ENCODE measurements at regions not wholly inside any gene's neighbourhood (a gene's known extent, or its start where the extent isn't known, plus 50 kb on each side); places are given as distances from the start of the nearest gene placed in this dataset.

GRCh38 chr2:123532994-123533393, 492.1 kb upstream of the CNTNAP5 start:
- no peaks in the 10 kb centered on the region for H3K27me3 ChIP-seq
- intact Hi-C loops (cut with DNase I), result no loop called here
- H3K4me3 ChIP-seq, result no peak overlapping the region
- H3K9me3 ChIP-seq, result no peaks in the 10 kb centered on the region
- no peaks in the 10 kb centered on the region for H3K4me1 ChIP-seq (ENCODE audit: insufficient read depth)
- no peak overlapping the region for H3K27ac ChIP-seq
- no peaks in the 10 kb centered on the region for H3K36me3 ChIP-seq
- no peak for DNase-seq
- no peak for TF ChIP-seq CTCF (IDR thresholded peaks at IDR 0.05)
- TF ChIP-seq POLR2A (IDR thresholded peaks at IDR 0.05), result no peak
- no peak for TF ChIP-seq EP300 (IDR thresholded peaks at IDR 0.05)
- 43 to 74% (median 72%) methylated on average over 2 of the region's 2 CpGs for WGBS, 3 donors

- Histone ChIP-seq H3K27ac (no peak overlapping the region), H3K36me3 (no peaks in the 10 kb centered on the region), H3K27me3 (no peaks in the 10 kb centered on the region), H3K4me1 (ENCODE audit: insufficient read depth) (no peaks in the 10 kb centered on the region), H3K4me3 (no peak overlapping the region), H3K9me3 (no peaks in the 10 kb centered on the region)
- WGBS, 3 donors, result 40 to 58% (median 46%) methylated on average over 5 of the region's 5 CpGs
- TF ChIP-seq EP300 (IDR thresholded peaks at IDR 0.05), result no peak
- no peak for TF ChIP-seq CTCF (IDR thresholded peaks at IDR 0.05)
- no peak for TF ChIP-seq POLR2A (IDR thresholded peaks at IDR 0.05)
- DNase-seq, result no peak
- intact Hi-C loops (cut with DNase I), result no loop called here
Observed at GRCh38 chr2:123540291-123540690, 484.8 kb upstream of the CNTNAP5 start.

- no peak for DNase-seq
- Histone ChIP-seq H3K4me3 (no peak overlapping the region), H3K27ac (no peak overlapping the region), H3K36me3 (no peaks in the 10 kb centered on the region), H3K9me3 (no peaks in the 10 kb centered on the region), H3K27me3 (no peaks in the 10 kb centered on the region), H3K4me1 (ENCODE audit: insufficient read depth) (no peaks in the 10 kb centered on the region)
- TF ChIP-seq POLR2A (IDR thresholded peaks at IDR 0.05) (no peak), EP300 (IDR thresholded peaks at IDR 0.05) (no peak), CTCF (IDR thresholded peaks at IDR 0.05) (no peak)
- intact Hi-C loops (cut with DNase I), result no loop called here
Observed at GRCh38 chr2:123546353-123546752, 478.7 kb upstream of the CNTNAP5 start.

- H3K27me3 ChIP-seq, result no peaks in the 10 kb centered on the region
- WGBS, 3 donors, result 63 to 89% (median 88%) methylated on average over 2 of the region's 2 CpGs
- intact Hi-C loops (cut with DNase I), result no loop called here
Observed at GRCh38 chr2:123563515-123563914, 461.6 kb upstream of the CNTNAP5 start.

More at GRCh38 chr2:123563515-123563914, 461.6 kb upstream of the CNTNAP5 start:
- Histone ChIP-seq H3K9me3 (no peaks in the 10 kb centered on the region), H3K4me1 (ENCODE audit: insufficient read depth) (no peaks in the 10 kb centered on the region), H3K27ac (no peak overlapping the region), H3K36me3 (no peaks in the 10 kb centered on the region), H3K4me3 (no peak overlapping the region)
- no peak for DNase-seq
- TF ChIP-seq EP300 (IDR thresholded peaks at IDR 0.05), result no peak
- TF ChIP-seq CTCF (IDR thresholded peaks at IDR 0.05), result no peak
- TF ChIP-seq POLR2A (IDR thresholded peaks at IDR 0.05), result no peak

Data from ovary (tissue), 7 donors.